Uterus (tissue), 2 donors: ENCODE measurements at regions not wholly inside any gene's neighbourhood (a gene's known extent, or its start where the extent isn't known, plus 50 kb on each side); places are given as distances from the start of the nearest gene placed in this dataset.

Experiments
- POLR2A ChIP-seq, 2 donors: fragments of 450-650 bp; IDR thresholded peaks; one replicate each; pipeline ENCODE4 v1.6.1; 2016; ENCODE audit warnings: antibody characterized with exemption in 2 of 2, mild to moderate bottlenecking in 1 of 2, moderate library complexity in 1 of 2
- TF ChIP-seq, protein P1 (sequence below), 4 experiments: fragments of 200-600 bp in 2 of 4; fragments of 450-650 bp in 2 of 4; sonication (generic) in 2 of 4; IDR thresholded peaks; one replicate each; pipeline ENCODE4 v1.5.1; 2016 to 2019; ENCODE audit warnings: antibody characterized with exemption in 4 of 4, mild to moderate bottlenecking in 2 of 4, moderate library complexity in 1 of 4

DNA sequence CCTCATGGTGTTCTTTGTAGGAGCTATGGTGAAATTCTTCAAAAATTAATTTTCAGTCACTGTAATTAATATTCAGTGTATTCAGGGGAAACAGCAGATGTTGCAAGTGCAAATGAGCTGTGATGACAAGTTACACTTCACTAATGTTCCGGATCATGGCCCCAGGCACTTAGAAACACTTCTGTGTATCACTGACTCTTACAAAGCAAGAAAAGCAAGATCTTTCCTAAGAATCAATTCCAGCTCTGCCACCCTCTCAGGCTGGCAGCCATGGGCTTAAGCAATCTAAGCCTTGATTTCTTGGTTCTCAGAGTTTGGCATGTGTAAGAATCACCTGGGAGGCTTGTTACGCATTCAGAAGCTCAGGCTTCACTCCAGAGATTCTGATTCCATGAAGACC, 78.0 kb downstream of the MARCHF4 start:
- TF ChIP-seq, protein P1, sequence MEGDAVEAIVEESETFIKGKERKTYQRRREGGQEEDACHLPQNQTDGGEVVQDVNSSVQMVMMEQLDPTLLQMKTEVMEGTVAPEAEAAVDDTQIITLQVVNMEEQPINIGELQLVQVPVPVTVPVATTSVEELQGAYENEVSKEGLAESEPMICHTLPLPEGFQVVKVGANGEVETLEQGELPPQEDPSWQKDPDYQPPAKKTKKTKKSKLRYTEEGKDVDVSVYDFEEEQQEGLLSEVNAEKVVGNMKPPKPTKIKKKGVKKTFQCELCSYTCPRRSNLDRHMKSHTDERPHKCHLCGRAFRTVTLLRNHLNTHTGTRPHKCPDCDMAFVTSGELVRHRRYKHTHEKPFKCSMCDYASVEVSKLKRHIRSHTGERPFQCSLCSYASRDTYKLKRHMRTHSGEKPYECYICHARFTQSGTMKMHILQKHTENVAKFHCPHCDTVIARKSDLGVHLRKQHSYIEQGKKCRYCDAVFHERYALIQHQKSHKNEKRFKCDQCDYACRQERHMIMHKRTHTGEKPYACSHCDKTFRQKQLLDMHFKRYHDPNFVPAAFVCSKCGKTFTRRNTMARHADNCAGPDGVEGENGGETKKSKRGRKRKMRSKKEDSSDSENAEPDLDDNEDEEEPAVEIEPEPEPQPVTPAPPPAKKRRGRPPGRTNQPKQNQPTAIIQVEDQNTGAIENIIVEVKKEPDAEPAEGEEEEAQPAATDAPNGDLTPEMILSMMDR (IDR thresholded peaks at IDR 0.05), result no peak
- TF ChIP-seq POLR2A (IDR thresholded peaks at IDR 0.05), result no peak
